Epithelial cell of proximal tubule (primary cell): ENCODE measurements at regions not wholly inside any gene's neighbourhood (a gene's known extent, or its start where the extent isn't known, plus 50 kb on each side); places are given as distances from the start of the nearest gene placed in this dataset.

Experiments used
- DNase-seq: peaks from one replicate; pipeline ENCODE4 v3.0.0-alpha.2; 2011; ENCODE audit warnings: low read depth
- H3K4me3 ChIP-seq: 2 replicates; pipeline ENCODE4 v1.5.1; 2011; ENCODE audit warnings: low read depth, mild to moderate bottlenecking, low read length
- TF ChIP-seq, protein P1 (sequence below): conservative IDR thresholded peaks from 2 replicates; pipeline ENCODE4 v1.5.1; 2012; ENCODE audit warnings: low read depth, mild to moderate bottlenecking, low read length

DNA sequence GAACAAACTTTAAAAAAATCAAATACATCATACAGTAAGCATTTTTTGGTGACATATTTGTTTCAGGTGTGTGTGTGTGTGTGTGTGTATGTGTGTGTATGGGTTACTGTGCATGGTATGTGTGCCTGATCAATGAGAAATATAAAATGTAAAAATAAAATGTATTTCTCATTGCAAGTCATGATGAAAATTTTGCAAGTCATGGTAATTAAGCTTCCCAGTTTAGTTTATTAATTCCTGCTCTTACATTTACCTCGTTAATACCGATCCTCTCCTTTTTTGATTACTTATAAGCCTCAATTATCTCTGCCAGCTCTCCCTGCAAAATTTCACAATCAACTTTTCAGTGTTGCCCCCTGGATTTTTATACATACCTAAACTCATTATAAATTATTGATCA, 114.6 kb upstream of the ADGRL3 start:
- TF ChIP-seq, protein P1, sequence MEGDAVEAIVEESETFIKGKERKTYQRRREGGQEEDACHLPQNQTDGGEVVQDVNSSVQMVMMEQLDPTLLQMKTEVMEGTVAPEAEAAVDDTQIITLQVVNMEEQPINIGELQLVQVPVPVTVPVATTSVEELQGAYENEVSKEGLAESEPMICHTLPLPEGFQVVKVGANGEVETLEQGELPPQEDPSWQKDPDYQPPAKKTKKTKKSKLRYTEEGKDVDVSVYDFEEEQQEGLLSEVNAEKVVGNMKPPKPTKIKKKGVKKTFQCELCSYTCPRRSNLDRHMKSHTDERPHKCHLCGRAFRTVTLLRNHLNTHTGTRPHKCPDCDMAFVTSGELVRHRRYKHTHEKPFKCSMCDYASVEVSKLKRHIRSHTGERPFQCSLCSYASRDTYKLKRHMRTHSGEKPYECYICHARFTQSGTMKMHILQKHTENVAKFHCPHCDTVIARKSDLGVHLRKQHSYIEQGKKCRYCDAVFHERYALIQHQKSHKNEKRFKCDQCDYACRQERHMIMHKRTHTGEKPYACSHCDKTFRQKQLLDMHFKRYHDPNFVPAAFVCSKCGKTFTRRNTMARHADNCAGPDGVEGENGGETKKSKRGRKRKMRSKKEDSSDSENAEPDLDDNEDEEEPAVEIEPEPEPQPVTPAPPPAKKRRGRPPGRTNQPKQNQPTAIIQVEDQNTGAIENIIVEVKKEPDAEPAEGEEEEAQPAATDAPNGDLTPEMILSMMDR: no peak
- no peak for DNase-seq
- H3K4me3 ChIP-seq: no peak overlapping the region

DNA sequence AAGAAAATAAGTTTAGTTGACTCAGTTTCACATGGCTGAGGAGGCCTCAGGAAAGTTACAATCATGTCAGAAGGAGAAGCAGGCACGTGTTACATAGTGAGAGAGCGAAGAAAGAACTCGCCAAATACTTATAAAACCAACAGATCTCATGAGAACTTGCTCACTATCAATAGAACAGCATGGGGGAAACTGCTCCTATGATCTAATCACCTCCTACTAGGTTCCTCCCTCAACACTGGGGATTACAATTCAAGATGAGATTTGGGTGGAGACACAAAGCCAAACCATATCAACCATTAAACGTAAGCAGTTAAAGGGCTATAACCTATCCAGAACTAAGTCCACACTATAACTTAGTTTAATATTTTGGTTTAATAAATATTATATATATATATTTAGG, 113.8 kb upstream of the ADGRL3 start:
- H3K4me3 ChIP-seq: no peak overlapping the region
- TF ChIP-seq, protein P1: no peak
- no peak for DNase-seq

DNA sequence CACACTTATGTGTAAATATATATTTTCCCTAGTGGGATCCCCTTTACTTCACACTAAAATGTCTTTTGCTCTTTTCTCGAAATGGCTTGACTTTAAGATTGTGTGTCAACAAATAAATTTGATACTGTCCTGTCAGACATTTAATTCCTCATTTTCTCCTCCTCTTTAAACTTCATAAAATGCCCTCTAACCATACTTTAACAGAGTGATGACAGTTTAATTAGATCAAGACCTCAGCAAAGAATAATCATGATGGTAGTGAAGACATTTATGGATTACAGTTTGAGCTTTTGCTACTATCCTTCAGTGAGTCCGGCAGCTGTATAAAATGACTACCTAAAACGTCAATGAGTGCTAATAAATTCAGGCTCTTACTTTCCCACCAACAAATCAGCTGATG, 113.1 kb upstream of the ADGRL3 start:
- no peak overlapping the region for H3K4me3 ChIP-seq
- no peak for DNase-seq
- TF ChIP-seq, protein P1: no peak

DNA sequence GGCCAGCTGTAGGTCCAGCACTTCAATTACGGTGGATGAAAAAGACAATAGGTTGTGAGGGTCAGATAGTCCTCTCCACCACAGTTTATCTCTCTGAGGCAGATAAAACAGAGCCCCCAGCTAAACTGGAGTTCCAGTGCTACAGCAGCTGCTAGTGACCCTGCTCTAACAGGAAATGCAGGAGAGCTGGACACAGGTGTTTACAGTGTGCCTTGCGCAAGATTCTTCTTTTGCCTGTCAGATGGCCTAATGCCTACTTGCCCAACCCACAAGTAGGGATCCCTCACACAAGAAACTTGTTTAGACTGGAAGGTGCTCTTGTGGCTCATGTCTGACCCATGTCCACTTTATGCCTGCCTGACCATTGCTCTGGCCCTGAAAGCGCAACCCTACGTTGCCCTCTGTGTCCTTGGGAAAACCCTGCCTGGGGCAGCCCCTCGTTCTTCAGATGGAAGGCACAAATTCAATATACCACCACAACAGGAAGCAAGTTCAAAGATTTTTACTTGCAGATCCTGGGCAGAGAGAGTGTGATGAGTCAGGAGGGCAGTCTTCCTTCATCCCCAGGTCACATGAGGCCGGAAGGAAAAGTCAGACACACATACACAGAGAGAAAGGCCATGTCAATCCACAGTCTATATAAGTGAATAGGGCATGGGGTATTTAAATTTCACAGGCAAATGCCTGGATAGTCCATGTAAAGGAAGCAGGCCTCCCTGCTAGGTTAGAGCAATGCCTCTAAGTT, 105.1 kb upstream of the ADGRL3 start:
- DNase-seq: no peak
- H3K4me3 ChIP-seq: no peak overlapping the region
- TF ChIP-seq, protein P1: no peak

DNA sequence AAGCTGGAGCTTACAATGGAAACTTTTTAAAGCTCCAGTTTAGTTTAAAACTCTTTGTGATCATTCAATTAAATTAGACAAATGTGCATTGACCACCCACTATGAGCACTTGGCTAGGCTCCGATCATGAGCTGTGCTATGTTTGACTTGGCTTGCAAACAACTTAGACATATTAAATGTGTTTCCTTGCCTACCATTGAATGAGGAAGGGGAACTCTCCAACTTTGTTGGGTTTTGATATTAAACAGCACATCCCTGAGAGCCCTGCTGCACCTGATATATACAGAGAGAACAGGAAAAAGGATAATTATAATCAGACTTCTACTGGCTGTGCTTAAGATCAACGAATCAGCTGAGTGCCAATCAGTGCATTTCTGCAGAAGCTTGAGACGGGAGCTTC, 71.4 kb upstream of the ADGRL3 start:
- DNase-seq: no peak
- TF ChIP-seq, protein P1: no peak
- H3K4me3 ChIP-seq: no peak overlapping the region

DNA sequence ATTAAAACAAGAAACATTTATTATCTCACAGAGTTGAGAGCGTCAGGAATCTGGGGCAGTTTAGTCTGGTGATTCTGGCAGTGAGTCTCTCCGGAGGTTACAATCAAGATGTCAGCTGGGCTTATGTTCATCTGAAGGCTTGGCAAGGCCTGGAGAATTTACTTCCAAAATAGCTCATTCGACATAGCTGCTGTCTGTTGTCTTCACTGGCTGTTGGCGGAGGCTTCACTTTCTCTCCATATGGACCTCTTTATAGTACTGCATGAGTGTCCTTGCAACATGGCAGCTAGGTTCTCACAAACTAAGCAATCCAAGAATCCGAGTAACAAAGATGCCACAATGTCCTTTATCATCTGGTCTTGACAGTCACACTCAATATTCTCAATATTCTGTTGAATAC, 70.2 kb upstream of the ADGRL3 start:
- no peak for DNase-seq
- no peak overlapping the region for H3K4me3 ChIP-seq
- TF ChIP-seq, protein P1: no peak

DNA sequence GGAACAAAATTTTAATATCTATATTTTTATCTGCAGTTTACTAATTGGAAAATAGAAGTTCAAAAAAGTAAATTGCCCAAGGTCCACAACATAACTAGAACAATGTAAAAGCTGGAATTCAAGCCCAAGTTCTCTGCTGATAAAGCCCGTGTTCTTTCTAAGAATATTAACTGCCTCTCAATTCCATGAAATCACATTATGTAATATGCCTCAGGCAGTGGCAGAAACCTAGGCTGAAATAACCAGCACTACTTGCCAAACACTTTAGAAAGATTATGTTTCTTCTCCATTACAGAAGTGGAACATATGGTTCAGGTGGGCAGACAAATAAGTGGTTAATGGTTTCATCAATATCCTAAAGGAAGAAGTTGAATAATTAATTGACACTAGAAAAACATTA, 56.7 kb upstream of the ADGRL3 start:
- DNase-seq: no peak
- TF ChIP-seq, protein P1: no peak
- no peak overlapping the region for H3K4me3 ChIP-seq
